OCI-LY3 (cell line): ENCODE measurements at regions not wholly inside any gene's neighbourhood (a gene's known extent, or its start where the extent isn't known, plus 50 kb on each side); places are given as distances from the start of the nearest gene placed in this dataset.
A peak's percentile ranks its signal among the peaks of the same experiment; 100 is the strongest.

ENCODE experiments used
- H2AFZ ChIP-seq: fragments of 200-600, 300-600 bp; shearing (Covaris generic); 2 replicates; pipeline ENCODE4 v1.6.0; 2014; ENCODE audit warnings: antibody characterized with exemption, low read depth, low read length
- H3K27ac ChIP-seq: fragments of 200-600, 300-600 bp; sonication (generic); 2 replicates; pipeline ENCODE4 v1.5.1; 2014; ENCODE audit warnings: mild to moderate bottlenecking, low read length, moderate library complexity, mixed read lengths
- H3K27me3 ChIP-seq: fragments of 200-600, 300-600 bp; sonication (generic); 2 replicates; pipeline ENCODE4 v1.6.1; 2014; ENCODE audit warnings: low read depth, low read length, mixed read lengths
- H3K36me3 ChIP-seq: fragments of 200-600, 300-600 bp; sonication (generic); replicated peaks from 2 replicates; pipeline ENCODE3; 2014; ENCODE audit warnings: low read depth, low read length, mixed read lengths
- H3K4me1 ChIP-seq: fragments of 300-600, 200-600 bp; sonication (generic); 2 replicates; pipeline ENCODE4 v1.6.1; 2014; ENCODE audit warnings: low read length, mixed read lengths
- H3K4me2 ChIP-seq: fragments of 200-600, 300-600 bp; sonication (generic); 2 replicates; pipeline ENCODE4 v1.6.1; 2014; ENCODE audit warnings: low read length, mixed read lengths
- H3K4me3 ChIP-seq: fragments of 300-600, 200-600 bp; sonication (generic); 2 replicates; pipeline ENCODE4 v1.5.1; 2014; ENCODE audit warnings: antibody characterized with exemption, mild to moderate bottlenecking, low read length, moderate library complexity
- H3K79me2 ChIP-seq: fragments of 300-600, 200-600 bp; shearing (Covaris generic); 2 replicates; pipeline ENCODE4 v1.6.1; 2014; ENCODE audit warnings: mild to moderate bottlenecking, low read length, mixed read lengths
- H3K9ac ChIP-seq: fragments of 300-600, 200-600 bp; shearing (Covaris generic); 2 replicates; pipeline ENCODE4 v1.6.0; 2014; ENCODE audit warnings: mild to moderate bottlenecking, low read length, moderate library complexity
- H3K9me3 ChIP-seq: fragments of 200-600, 300-600 bp; shearing (Covaris generic); 2 replicates; pipeline ENCODE4 v1.6.1; 2014; ENCODE audit warnings: low read length, mixed read lengths; ENCODE audit not compliant: insufficient read depth
- H4K20me1 ChIP-seq: fragments of 200-600, 300-600 bp; sonication (generic); 2 replicates; pipeline ENCODE4 v1.6.1; 2016; ENCODE audit warnings: low read length, mixed read lengths; ENCODE audit not compliant: insufficient read depth
- CTCF ChIP-seq: fragments of 200-600, 300-600 bp; sonication (generic); IDR thresholded peaks from 2 replicates; pipeline ENCODE4 v1.5.1; 2014; ENCODE audit warnings: antibody characterized with exemption, low read length, low read depth
- EZH2phosphoT487 ChIP-seq: fragments of 200-600 bp; shearing (Covaris generic); IDR thresholded peaks from 2 replicates; pipeline ENCODE4 v1.6.1; 2018; ENCODE audit warnings: antibody characterized with exemption, mixed run types, low read depth

GRCh38 chr10:108791030-108791429 lies 1132.3 kb downstream of the XPNPEP1 start:
- no peak overlapping the region for H3K4me3 ChIP-seq
- peak overlapping the region; percentile 99 for H3K27ac ChIP-seq
- no peak overlapping the region for H3K4me2 ChIP-seq
- H2AFZ ChIP-seq = no peak overlapping the region
- TF ChIP-seq EZH2phosphoT487 (no peak), CTCF (no peak)
- no peaks in the 10 kb centered on the region for H3K27me3 ChIP-seq
- H3K36me3 ChIP-seq = peaks cover 11% of the 10 kb centered on the region
- H3K79me2 ChIP-seq = no peaks in the 10 kb centered on the region
- no peak overlapping the region for H3K9ac ChIP-seq
- H3K4me1 ChIP-seq = peaks cover 66% of the 10 kb centered on the region
- H4K20me1 ChIP-seq = no peaks in the 10 kb centered on the region
- peaks cover 4% of the 10 kb centered on the region; the same call in 1 of the 2 replicates for H3K9me3 ChIP-seq

GRCh38 chr10:108789919-108790318 lies 1133.4 kb downstream of the XPNPEP1 start:
- Histone ChIP-seq H4K20me1 (no peaks in the 10 kb centered on the region), H3K27ac (peak overlapping the region; percentile 99), H3K4me1 (peaks cover 66% of the 10 kb centered on the region), H3K4me3 (peak overlapping the region; percentile 39), H2AFZ (no peak overlapping the region), H3K27me3 (no peaks in the 10 kb centered on the region), H3K9me3 (peaks cover 14% of the 10 kb centered on the region; the same call in 1 of the 2 replicates), H3K4me2 (peak overlapping the region; percentile 53), H3K79me2 (no peaks in the 10 kb centered on the region), H3K9ac (peak overlapping the region; percentile 79), H3K36me3 (peaks cover 23% of the 10 kb centered on the region)
- TF ChIP-seq EZH2phosphoT487 (no peak), CTCF (no peak)

- Histone ChIP-seq H3K4me3 (peak overlapping the region; percentile 39), H3K27ac (peak overlapping the region; percentile 99), H3K9me3 (peaks cover 20% of the 10 kb centered on the region; the same call in 1 of the 2 replicates), H3K79me2 (no peaks in the 10 kb centered on the region), H3K36me3 (peaks cover 27% of the 10 kb centered on the region), H3K27me3 (no peaks in the 10 kb centered on the region), H3K4me2 (peak overlapping the region; percentile 53), H4K20me1 (no peaks in the 10 kb centered on the region), H3K9ac (peak overlapping the region; percentile 79), H2AFZ (no peak overlapping the region), H3K4me1 (peaks cover 68% of the 10 kb centered on the region)
- no peak for TF ChIP-seq CTCF
- no peak for TF ChIP-seq EZH2phosphoT487
Observed at GRCh38 chr10:108789336-108789735, 1134.0 kb downstream of the XPNPEP1 start.

- Histone ChIP-seq H4K20me1 (no peaks in the 10 kb centered on the region), H3K4me1 (peaks cover 72% of the 10 kb centered on the region), H3K79me2 (no peaks in the 10 kb centered on the region), H3K9ac (peak overlapping the region; percentile 79; the same call in 1 of the 2 replicates), H2AFZ (no peak overlapping the region), H3K27ac (peak overlapping the region; percentile 99), H3K36me3 (peaks cover 30% of the 10 kb centered on the region), H3K9me3 (peaks cover 20% of the 10 kb centered on the region; the same call in 1 of the 2 replicates), H3K4me2 (peak overlapping the region; percentile 53), H3K4me3 (no peak overlapping the region), H3K27me3 (no peaks in the 10 kb centered on the region)
- TF ChIP-seq CTCF (no peak), EZH2phosphoT487 (no peak)
Observed at GRCh38 chr10:108788891-108789290, 1134.4 kb downstream of the XPNPEP1 start.
